Trophoblast cell (in vitro differentiated cells and primary cell): ENCODE measurements at regions not wholly inside any gene's neighbourhood (a gene's known extent, or its start where the extent isn't known, plus 50 kb on each side); places are given as distances from the start of the nearest gene placed in this dataset.
A peak's percentile ranks its signal among the peaks of the same experiment; 100 is the strongest.
"Not testable (repeated sequence)": the region's sequence is repeated elsewhere in the genome, so short reads cannot be mapped to it uniquely, and the experiment has no call there.

ENCODE experiments used
- DNase-seq, 2 donors: peaks; one replicate each; pipeline ENCODE4 v3.0.0-alpha.2; 2016
- H2AFZ ChIP-seq: 2 replicates; pipeline ENCODE4 v1.6.1; 2013; ENCODE audit warnings: low read length, moderate library complexity, mild to moderate bottlenecking; ENCODE audit not compliant: insufficient read depth, poor library complexity
- H2AK5ac ChIP-seq: 2 replicates; pipeline ENCODE4 v1.6.1; 2013; ENCODE audit warnings: mild to moderate bottlenecking, low read length
- H2BK120ac ChIP-seq: 2 replicates; pipeline ENCODE4 v1.6.1; 2013; ENCODE audit warnings: low read length, mild to moderate bottlenecking, moderate library complexity; ENCODE audit not compliant: insufficient read depth, poor library complexity
- H2BK12ac ChIP-seq: 2 replicates; pipeline ENCODE4 v1.6.1; 2013; ENCODE audit warnings: mild to moderate bottlenecking, low read length, moderate library complexity
- H2BK5ac ChIP-seq: 2 replicates; pipeline ENCODE4 v1.6.1; 2013; ENCODE audit warnings: low read length, low read depth, moderate library complexity, mild to moderate bottlenecking; ENCODE audit not compliant: poor library complexity
- H3K14ac ChIP-seq: 2 replicates; pipeline ENCODE4 v1.6.1; 2013; ENCODE audit warnings: mild to moderate bottlenecking, low read length
- H3K18ac ChIP-seq: 2 replicates; pipeline ENCODE4 v1.6.1; 2013; ENCODE audit warnings: mild to moderate bottlenecking, low read length
- H3K23ac ChIP-seq: 2 replicates; pipeline ENCODE4 v1.6.1; 2013; ENCODE audit warnings: low read length
- H3K27ac ChIP-seq: 2 replicates; pipeline ENCODE4 v1.5.1; 2013; ENCODE audit warnings: low read depth, mild to moderate bottlenecking, inconsistent platforms, low read length, moderate library complexity
- H3K27me3 ChIP-seq: 2 replicates; pipeline ENCODE4 v1.6.1; 2013; ENCODE audit warnings: inconsistent platforms, mild to moderate bottlenecking, low read length, moderate library complexity; ENCODE audit not compliant: insufficient read depth
- H3K36me3 ChIP-seq, 2 experiments: 1 replicate in 1 of 2; 2 replicates in 1 of 2; pipeline ENCODE4 v1.6.1; 2013; ENCODE audit warnings: low read length in 2 of 2, mild to moderate bottlenecking in 2 of 2, moderate library complexity in 1 of 2; ENCODE audit not compliant: insufficient read depth in 2 of 2, control insufficient read depth in 1 of 2
- H3K4ac ChIP-seq: 2 replicates; pipeline ENCODE4 v1.6.1; 2013; ENCODE audit warnings: low read depth, mild to moderate bottlenecking, low read length, moderate library complexity
- H3K4me1 ChIP-seq, 2 experiments: 1 replicate in 1 of 2; 2 replicates in 1 of 2; pipeline ENCODE4 v1.6.1; 2013; ENCODE audit warnings: low read length in 2 of 2, mild to moderate bottlenecking in 2 of 2, moderate library complexity in 1 of 2; ENCODE audit not compliant: insufficient read depth in 2 of 2, control insufficient read depth in 1 of 2
- H3K4me2 ChIP-seq: 2 replicates; pipeline ENCODE4 v1.6.1; 2013; ENCODE audit warnings: inconsistent platforms, mild to moderate bottlenecking, low read length, moderate library complexity
- H3K4me3 ChIP-seq: 2 replicates; pipeline ENCODE4 v1.5.1; 2013; ENCODE audit warnings: mild to moderate bottlenecking, low read depth, low read length, inconsistent platforms
- H3K79me1 ChIP-seq: one replicate; pipeline ENCODE4 v1.6.1; 2013; ENCODE audit warnings: low read length
- H3K79me2 ChIP-seq: 2 replicates; pipeline ENCODE4 v1.6.1; 2013; ENCODE audit warnings: low read length, mild to moderate bottlenecking; ENCODE audit not compliant: control insufficient read depth, insufficient read depth, poor library complexity
- H3K9ac ChIP-seq: 2 replicates; pipeline ENCODE4 v1.6.1; 2013; ENCODE audit warnings: mild to moderate bottlenecking, low read length
- H3K9me3 ChIP-seq: 2 replicates; pipeline ENCODE4 v1.6.1; 2013; ENCODE audit warnings: low read depth, mild to moderate bottlenecking, control low read depth, inconsistent platforms, low read length; ENCODE audit not compliant: insufficient read depth
- H4K12ac ChIP-seq: 2 replicates; pipeline ENCODE4 v1.6.1; 2013; ENCODE audit warnings: low read depth, mild to moderate bottlenecking, low read length, moderate library complexity
- H4K8ac ChIP-seq: 2 replicates; pipeline ENCODE4 v1.6.1; 2013; ENCODE audit warnings: low read depth, mild to moderate bottlenecking, low read length, moderate library complexity
- H4K91ac ChIP-seq: one replicate; pipeline ENCODE4 v1.6.1; 2013; ENCODE audit warnings: low read depth, mild to moderate bottlenecking, low read length, moderate library complexity
- WGBS: extraction: QIAGEN DNeasy Blood & Tissue Kit; methylation state at CpG from one replicate; pipeline ENCODE4 v1.1.7; 2013; ENCODE audit warnings: missing lambda C conversion rate; ENCODE audit not compliant: insufficient read length, insufficient coverage; ENCODE audit errors: extremely low coverage; 5-methylcytosine and 5-hydroxymethylcytosine counted together

GRCh38 chr18:56445422-56445821, 193.0 kb downstream of the TXNL1 start:
- DNase-seq = no peak
- WGBS = no CpG with 5 or more reads among the region's 6 CpGs
- no peak overlapping the region for H3K4me3 ChIP-seq
- H3K9me3 ChIP-seq = no peaks in the 10 kb centered on the region
- H3K14ac ChIP-seq = no peak overlapping the region
- no peaks in the 10 kb centered on the region for H3K27me3 ChIP-seq
- no peak overlapping the region for H3K9ac ChIP-seq
- no peak overlapping the region for H3K23ac ChIP-seq
- H4K8ac ChIP-seq = no peak overlapping the region
- H3K79me2 ChIP-seq = no peaks in the 10 kb centered on the region
- H4K91ac ChIP-seq = no peak overlapping the region
- H4K12ac ChIP-seq = no peak overlapping the region
- no peak overlapping the region for H2AK5ac ChIP-seq
- H3K36me3 ChIP-seq = no peaks in the 10 kb centered on the region
- H3K4me2 ChIP-seq = no peak overlapping the region
- no peak overlapping the region for H3K18ac ChIP-seq
- H3K79me1 ChIP-seq = no peaks in the 10 kb centered on the region
- H3K4me1 ChIP-seq = no peaks in the 10 kb centered on the region
- H2BK120ac ChIP-seq = no peak overlapping the region
- no peak overlapping the region for H3K27ac ChIP-seq
- H2AFZ ChIP-seq = no peak overlapping the region
- H2BK5ac ChIP-seq = no peak overlapping the region
- H2BK12ac ChIP-seq = no peak overlapping the region
- no peak overlapping the region for H3K4ac ChIP-seq

GRCh38 chr18:56444201-56444600, 194.2 kb downstream of the TXNL1 start:
- H3K14ac ChIP-seq = no peak overlapping the region
- H3K23ac ChIP-seq = no peak overlapping the region
- H2BK12ac ChIP-seq = no peak overlapping the region
- H3K4ac ChIP-seq = no peak overlapping the region
- no peak overlapping the region for H2AK5ac ChIP-seq
- H4K8ac ChIP-seq = no peak overlapping the region
- H3K79me2 ChIP-seq = no peaks in the 10 kb centered on the region
- H3K79me1 ChIP-seq = no peaks in the 10 kb centered on the region
- H3K27me3 ChIP-seq = no peaks in the 10 kb centered on the region
- no peak overlapping the region for H3K4me2 ChIP-seq
- DNase-seq = peak in 1 of 2 donors; percentile 46
- no peak overlapping the region for H3K27ac ChIP-seq
- H2AFZ ChIP-seq = no peak overlapping the region
- no peak overlapping the region for H3K9ac ChIP-seq
- no peak overlapping the region for H2BK5ac ChIP-seq
- H3K36me3 ChIP-seq = no peaks in the 10 kb centered on the region
- no peak overlapping the region for H3K18ac ChIP-seq
- no peaks in the 10 kb centered on the region for H3K4me1 ChIP-seq
- no peak overlapping the region for H2BK120ac ChIP-seq
- no peak overlapping the region for H3K4me3 ChIP-seq
- H4K91ac ChIP-seq = no peak overlapping the region
- no peak overlapping the region for H4K12ac ChIP-seq
- H3K9me3 ChIP-seq = no peaks in the 10 kb centered on the region
- no CpG with 5 or more reads among the region's 3 CpGs for WGBS

GRCh38 chr18:56443166-56443907, 195.1 kb downstream of the TXNL1 start:
- DNase-seq = no peak
- no peak overlapping the region for H2BK12ac ChIP-seq
- no peaks in the 10 kb centered on the region for H3K27me3 ChIP-seq
- H3K4me2 ChIP-seq = no peak overlapping the region
- no peak overlapping the region for H3K9ac ChIP-seq
- H2BK120ac ChIP-seq = no peak overlapping the region
- no peak overlapping the region for H3K18ac ChIP-seq
- H2AFZ ChIP-seq = no peak overlapping the region
- H3K79me1 ChIP-seq = no peaks in the 10 kb centered on the region
- H4K8ac ChIP-seq = no peak overlapping the region
- no peaks in the 10 kb centered on the region for H3K9me3 ChIP-seq
- H3K4me3 ChIP-seq = no peak overlapping the region
- H2AK5ac ChIP-seq = no peak overlapping the region
- no peak overlapping the region for H3K14ac ChIP-seq
- H3K79me2 ChIP-seq = no peaks in the 10 kb centered on the region
- no peak overlapping the region for H3K4ac ChIP-seq
- WGBS = no CpG with 5 or more reads among the region's 3 CpGs
- H4K12ac ChIP-seq = no peak overlapping the region
- H2BK5ac ChIP-seq = no peak overlapping the region
- no peak overlapping the region for H3K23ac ChIP-seq
- no peaks in the 10 kb centered on the region for H3K36me3 ChIP-seq
- H3K27ac ChIP-seq = no peak overlapping the region
- H4K91ac ChIP-seq = no peak overlapping the region
- no peaks in the 10 kb centered on the region for H3K4me1 ChIP-seq

GRCh38 chr18:56438480-56438879, 199.9 kb downstream of the TXNL1 start:
- DNase-seq, H3K79me2 ChIP-seq, H2AK5ac ChIP-seq, H3K23ac ChIP-seq, H4K91ac ChIP-seq, H2AFZ ChIP-seq, H3K4me3 ChIP-seq, H3K9ac ChIP-seq, H3K27me3 ChIP-seq, H2BK120ac ChIP-seq, H4K8ac ChIP-seq, H3K18ac ChIP-seq, H3K4ac ChIP-seq, H2BK5ac ChIP-seq, H3K14ac ChIP-seq, H3K27ac ChIP-seq, H3K9me3 ChIP-seq, H2BK12ac ChIP-seq, H3K36me3 ChIP-seq, H4K12ac ChIP-seq, H3K4me2 ChIP-seq, H3K79me1 ChIP-seq, H3K4me1 ChIP-seq: not testable (repeated sequence)
- WGBS = no CpG with 5 or more reads among the region's 2 CpGs
